Mesendoderm (in vitro differentiated cells): ENCODE measurements at regions not wholly inside any gene's neighbourhood (a gene's known extent, or its start where the extent isn't known, plus 50 kb on each side); places are given as distances from the start of the nearest gene placed in this dataset.
"Not testable (repeated sequence)": the region's sequence is repeated elsewhere in the genome, so short reads cannot be mapped to it uniquely, and the experiment has no call there.

Experiments
- DNase-seq: peaks from one replicate; pipeline ENCODE4 v3.0.0; 2013
- H2AK5ac ChIP-seq: 2 replicates; pipeline ENCODE4 v1.6.1; 2013; ENCODE audit warnings: low read length, inconsistent platforms
- H2BK120ac ChIP-seq: 2 replicates; pipeline ENCODE4 v1.6.1; 2013; ENCODE audit warnings: low read depth, mild to moderate bottlenecking, low read length, moderate library complexity, mixed read lengths
- H2BK15ac ChIP-seq: replicated peaks from 2 replicates; pipeline ENCODE4 v1.6.1; 2013; ENCODE audit warnings: low read depth, mild to moderate bottlenecking, moderate library complexity
- H2BK5ac ChIP-seq: 2 replicates; pipeline ENCODE4 v1.6.1; 2013; ENCODE audit warnings: low read length, inconsistent platforms
- H3K18ac ChIP-seq: 2 replicates; pipeline ENCODE4 v1.6.1; 2013; ENCODE audit warnings: mild to moderate bottlenecking, low read length, mixed read lengths
- H3K23ac ChIP-seq: one replicate; pipeline ENCODE4 v1.6.1; 2013; ENCODE audit warnings: low read length
- H3K27ac ChIP-seq: 2 replicates; pipeline ENCODE4 v1.5.1; 2013; ENCODE audit warnings: low read depth, mild to moderate bottlenecking, inconsistent platforms, low read length, moderate library complexity
- H3K27me3 ChIP-seq: 2 replicates; pipeline ENCODE4 v1.6.1; 2013; ENCODE audit warnings: low read length, control low read depth, mild to moderate bottlenecking, inconsistent platforms; ENCODE audit not compliant: insufficient read depth, poor library complexity
- H3K36me3 ChIP-seq: 2 replicates; pipeline ENCODE4 v1.6.1; 2013; ENCODE audit warnings: low read length, inconsistent platforms; ENCODE audit not compliant: control insufficient read depth, insufficient read depth
- H3K4ac ChIP-seq: one replicate; pipeline ENCODE4 v1.6.1; 2013; ENCODE audit warnings: low read depth, mild to moderate bottlenecking, low read length, moderate library complexity
- H3K4me1 ChIP-seq: 2 replicates; pipeline ENCODE4 v1.6.1; 2013; ENCODE audit warnings: low read depth, low read length, inconsistent platforms; ENCODE audit not compliant: control insufficient read depth
- H3K4me2 ChIP-seq: 2 replicates; pipeline ENCODE4 v1.6.1; 2013; ENCODE audit warnings: low read length
- H3K4me3 ChIP-seq: 2 replicates; pipeline ENCODE4 v1.5.1; 2013; ENCODE audit warnings: mild to moderate bottlenecking, low read length
- H3K56ac ChIP-seq: one replicate; pipeline ENCODE4 v1.6.1; 2013; ENCODE audit warnings: low read length
- H3K79me1 ChIP-seq: 2 replicates; pipeline ENCODE4 v1.6.1; 2013; ENCODE audit warnings: low read length, inconsistent platforms
- H3K79me2 ChIP-seq: 2 replicates; pipeline ENCODE4 v1.6.1; 2013; ENCODE audit warnings: mild to moderate bottlenecking, low read length; ENCODE audit not compliant: control insufficient read depth, insufficient read depth
- H3K9ac ChIP-seq: 2 replicates; pipeline ENCODE4 v1.6.1; 2013; ENCODE audit warnings: low read length, inconsistent platforms
- H4K5ac ChIP-seq: one replicate; pipeline ENCODE4 v1.6.1; 2013; ENCODE audit warnings: low read length
- H4K8ac ChIP-seq: one replicate; pipeline ENCODE4 v1.6.1; 2013; ENCODE audit warnings: low read depth, mild to moderate bottlenecking, control low read depth, low read length, moderate library complexity
- WGBS: extraction: QIAGEN DNeasy Blood & Tissue Kit; methylation state at CpG from one replicate; pipeline ENCODE4 v1.1.7; 2013; ENCODE audit warnings: low lambda C conversion rate, missing lambda C conversion rate; ENCODE audit not compliant: insufficient coverage; ENCODE audit errors: extremely low coverage; 5-methylcytosine and 5-hydroxymethylcytosine counted together

DNA sequence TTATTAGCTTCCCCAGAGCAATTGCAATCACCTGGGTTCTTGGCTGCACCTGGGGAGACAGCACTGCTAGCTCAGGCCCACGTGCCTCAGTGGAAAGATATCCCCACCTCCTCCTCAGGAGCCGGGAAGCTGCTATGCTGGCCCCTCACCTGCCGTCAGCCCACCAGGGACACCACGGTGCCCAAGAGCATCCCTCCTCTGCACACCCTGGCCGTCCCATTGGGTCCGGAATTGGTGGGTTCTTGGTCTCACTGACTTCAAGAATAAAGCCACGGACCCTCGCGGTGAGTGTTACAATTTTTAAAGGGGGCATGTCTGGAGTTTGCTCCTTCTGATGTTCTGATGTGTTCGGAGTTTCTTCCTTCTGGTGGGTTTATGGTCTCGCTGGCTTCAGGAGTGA lies 72.3 kb upstream of the MEF2A start:
- H4K5ac ChIP-seq = no peak overlapping the region
- no peaks in the 10 kb centered on the region for H3K27me3 ChIP-seq
- H3K23ac ChIP-seq = no peak overlapping the region
- no peaks in the 10 kb centered on the region for H3K4me1 ChIP-seq
- no peak overlapping the region for H3K4ac ChIP-seq
- H3K4me3 ChIP-seq = no peak overlapping the region
- no peaks in the 10 kb centered on the region for H3K36me3 ChIP-seq
- H4K8ac ChIP-seq = no peak overlapping the region
- no peak overlapping the region for H3K18ac ChIP-seq
- H3K79me2 ChIP-seq = no peaks in the 10 kb centered on the region
- no peaks in the 10 kb centered on the region for H3K79me1 ChIP-seq
- H2BK5ac ChIP-seq = no peak overlapping the region
- DNase-seq = no peak
- no peak overlapping the region for H2BK15ac ChIP-seq
- H2BK120ac ChIP-seq = no peak overlapping the region
- H3K56ac ChIP-seq = no peak overlapping the region
- no peak overlapping the region for H2AK5ac ChIP-seq
- no peak overlapping the region for H3K4me2 ChIP-seq
- H3K27ac ChIP-seq = no peak overlapping the region
- no peak overlapping the region for H3K9ac ChIP-seq
- WGBS = no CpG with 5 or more reads among the region's 11 CpGs

DNA sequence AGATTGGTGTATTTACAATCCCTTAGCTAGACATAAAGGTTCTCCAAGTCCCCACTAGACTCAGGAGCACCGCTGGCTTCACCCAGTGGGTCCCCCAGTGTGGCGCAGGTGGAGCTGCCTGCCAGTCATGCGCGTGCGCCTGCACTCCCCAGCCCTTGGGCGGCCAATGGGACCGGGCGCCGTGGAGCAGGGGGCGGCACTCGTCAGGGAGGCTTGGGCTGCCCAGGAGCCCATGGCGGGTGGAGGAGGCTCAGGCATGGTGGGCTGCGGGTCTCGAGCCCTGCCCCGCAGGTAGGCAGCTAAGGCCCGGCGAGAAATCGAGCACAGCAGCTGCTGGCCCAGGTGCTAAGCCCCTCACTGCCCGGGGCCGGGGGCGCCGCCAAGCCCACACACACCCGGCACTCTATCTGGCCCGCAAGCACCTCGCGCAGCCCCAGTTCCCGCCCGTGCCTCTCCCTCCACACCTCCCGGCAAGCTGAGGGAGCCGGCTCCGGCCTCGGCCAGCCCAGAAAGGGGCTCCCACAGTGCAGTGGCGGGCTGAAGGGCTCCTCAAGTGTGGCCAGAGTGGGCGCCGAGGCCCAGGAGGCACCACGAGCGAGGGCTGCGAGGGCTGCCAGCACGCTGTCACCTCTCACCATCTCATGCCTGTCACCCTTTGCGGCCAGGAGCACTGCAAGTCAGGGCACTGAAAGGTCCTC lies 71.1 kb upstream of the MEF2A start:
- not testable (repeated sequence) for H4K8ac ChIP-seq, H3K4me2 ChIP-seq, DNase-seq, H3K27me3 ChIP-seq, H3K9ac ChIP-seq, H3K23ac ChIP-seq, H3K4me3 ChIP-seq, H3K79me1 ChIP-seq, H2AK5ac ChIP-seq, H3K79me2 ChIP-seq, H3K36me3 ChIP-seq, H4K5ac ChIP-seq, H3K27ac ChIP-seq, H2BK120ac ChIP-seq, H2BK5ac ChIP-seq, H2BK15ac ChIP-seq, H3K56ac ChIP-seq, H3K4ac ChIP-seq, H3K18ac ChIP-seq, H3K4me1 ChIP-seq
- no CpG with 5 or more reads among the region's 40 CpGs for WGBS

DNA sequence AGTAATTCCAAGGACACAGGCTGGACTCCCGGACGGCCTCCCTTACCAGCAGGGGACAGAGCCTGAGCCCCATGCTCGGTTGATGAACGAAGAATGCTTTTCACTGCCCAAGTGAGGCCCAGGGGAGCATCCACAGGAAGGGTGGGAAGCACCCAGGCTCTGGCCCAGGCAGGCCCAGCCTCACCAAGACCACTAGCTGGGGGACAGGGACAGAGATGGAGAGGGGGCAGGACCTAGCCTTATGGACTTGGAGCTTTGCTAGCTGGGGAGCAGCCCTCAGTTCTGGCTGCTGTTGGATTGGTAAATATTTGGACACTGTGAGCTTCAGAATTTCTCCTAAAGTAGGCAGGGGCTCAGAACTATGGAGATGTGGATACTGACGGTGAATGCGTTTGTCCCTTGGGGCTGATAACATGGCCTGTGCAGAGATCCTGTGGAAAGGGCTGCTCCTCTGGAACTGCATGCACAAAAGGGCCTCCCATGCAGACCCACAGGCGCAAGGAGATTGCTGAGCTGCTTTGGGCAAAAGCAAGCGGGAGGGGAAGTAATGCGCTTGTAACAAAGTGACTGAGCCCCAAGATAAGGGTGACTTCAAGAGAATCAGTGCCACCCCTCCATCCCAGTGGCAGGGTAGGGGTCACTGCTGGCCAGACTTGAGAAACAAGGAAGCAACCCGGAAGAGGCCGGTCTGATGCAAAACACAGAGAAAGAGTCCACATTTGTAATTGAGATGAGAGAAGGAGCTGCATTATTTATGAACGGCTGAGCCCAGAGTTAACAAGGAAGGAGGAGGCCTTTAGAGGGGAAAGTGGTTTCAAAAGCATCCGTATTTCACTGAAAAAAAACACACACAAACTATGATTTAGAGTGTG lies 70.1 kb upstream of the MEF2A start:
- no peak overlapping the region for H2BK15ac ChIP-seq

DNA sequence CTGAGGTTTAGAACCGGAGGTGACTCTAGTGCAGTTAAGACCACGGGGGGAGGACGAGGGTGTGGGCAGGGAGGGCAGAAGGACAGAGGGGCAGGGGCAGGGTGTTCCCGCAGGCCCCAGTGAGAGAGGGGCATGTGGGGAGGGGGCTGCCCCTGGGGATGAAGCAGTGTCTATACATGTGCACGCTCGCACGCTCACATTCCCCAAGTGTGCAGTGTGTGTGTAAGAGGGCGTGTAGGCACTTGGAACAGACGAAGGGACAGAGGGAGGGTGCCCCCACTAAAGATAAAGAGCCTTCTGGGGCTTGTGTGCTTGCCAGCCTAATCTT lies 69.5 kb upstream of the MEF2A start:
- H3K79me2 ChIP-seq = no peaks in the 10 kb centered on the region
- H3K9ac ChIP-seq = no peak overlapping the region
- H2AK5ac ChIP-seq = no peak overlapping the region
- H3K23ac ChIP-seq = no peak overlapping the region
- H3K79me1 ChIP-seq = no peaks in the 10 kb centered on the region
- no peak overlapping the region for H3K18ac ChIP-seq
- H4K8ac ChIP-seq = no peak overlapping the region
- DNase-seq = no peak
- H3K56ac ChIP-seq = no peak overlapping the region
- no peak overlapping the region for H3K4me3 ChIP-seq
- no peaks in the 10 kb centered on the region for H3K36me3 ChIP-seq
- no peaks in the 10 kb centered on the region for H3K4me1 ChIP-seq
- H3K27ac ChIP-seq = no peak overlapping the region
- H3K4ac ChIP-seq = no peak overlapping the region
- no CpG with 5 or more reads among the region's 9 CpGs for WGBS
- H2BK5ac ChIP-seq = no peak overlapping the region
- H3K4me2 ChIP-seq = no peak overlapping the region
- H2BK120ac ChIP-seq = no peak overlapping the region
- H4K5ac ChIP-seq = no peak overlapping the region
- no peak overlapping the region for H2BK15ac ChIP-seq
- H3K27me3 ChIP-seq = no peaks in the 10 kb centered on the region

More for the DNA sequence above, 70.1 kb upstream of the MEF2A start:
- no peaks in the 10 kb centered on the region for H3K79me1 ChIP-seq
- no peaks in the 10 kb centered on the region for H3K79me2 ChIP-seq
- H3K23ac ChIP-seq = no peak overlapping the region
- no peak overlapping the region for H3K4me2 ChIP-seq
- no peaks in the 10 kb centered on the region for H3K4me1 ChIP-seq
- H3K56ac ChIP-seq = no peak overlapping the region
- no peak overlapping the region for H2BK5ac ChIP-seq
- no peak overlapping the region for H2AK5ac ChIP-seq
- no peak for DNase-seq
- no peak overlapping the region for H3K4me3 ChIP-seq
- H4K8ac ChIP-seq = no peak overlapping the region
- whole genome bisulfite sequencing = no CpG with 5 or more reads among the region's 13 CpGs
- H4K5ac ChIP-seq = no peak overlapping the region
- H3K9ac ChIP-seq = no peak overlapping the region
- H3K27me3 ChIP-seq = no peaks in the 10 kb centered on the region
- H3K27ac ChIP-seq = no peak overlapping the region
- no peak overlapping the region for H2BK120ac ChIP-seq
- no peaks in the 10 kb centered on the region for H3K36me3 ChIP-seq
- no peak overlapping the region for H3K18ac ChIP-seq
- no peak overlapping the region for H3K4ac ChIP-seq

DNA sequence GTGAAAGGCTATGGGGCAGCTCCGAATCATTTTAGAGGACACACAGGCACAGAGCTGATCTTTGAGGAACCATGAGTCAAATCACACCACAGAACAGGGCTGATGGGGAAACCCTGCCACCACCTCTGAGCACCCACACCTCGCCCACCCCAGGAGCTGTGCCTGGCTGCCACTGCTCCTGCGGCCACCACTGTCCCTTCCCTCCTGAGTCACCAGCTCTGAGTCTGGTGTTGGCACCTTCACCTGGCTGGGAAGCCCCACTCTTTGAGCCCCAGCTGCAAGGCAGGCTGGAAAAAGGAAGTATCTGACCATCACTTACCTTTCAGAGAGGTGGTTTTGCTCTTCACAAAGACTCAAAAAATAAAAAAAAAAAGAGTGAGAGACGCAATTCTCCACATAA lies 63.6 kb upstream of the MEF2A start:
- H2AK5ac ChIP-seq = no peak overlapping the region
- no peak overlapping the region for H3K23ac ChIP-seq
- no peak overlapping the region for H3K56ac ChIP-seq
- no peak overlapping the region for H2BK120ac ChIP-seq
- no peak overlapping the region for H3K4me3 ChIP-seq
- H3K4me2 ChIP-seq = no peak overlapping the region
- no peaks in the 10 kb centered on the region for H3K27me3 ChIP-seq
- no peak for DNase-seq
- no peaks in the 10 kb centered on the region for H3K4me1 ChIP-seq
- no peaks in the 10 kb centered on the region for H3K79me1 ChIP-seq
- H4K8ac ChIP-seq = no peak overlapping the region
- H3K18ac ChIP-seq = no peak overlapping the region
- no peak overlapping the region for H3K27ac ChIP-seq
- no CpG with 5 or more reads among the region's 4 CpGs for WGBS
- no peaks in the 10 kb centered on the region for H3K79me2 ChIP-seq
- H3K36me3 ChIP-seq = no peaks in the 10 kb centered on the region
- H4K5ac ChIP-seq = no peak overlapping the region
- H3K4ac ChIP-seq = no peak overlapping the region
- no peak overlapping the region for H2BK15ac ChIP-seq
- no peak overlapping the region for H2BK5ac ChIP-seq
- H3K9ac ChIP-seq = no peak overlapping the region
